ENCODE measurements at regions not wholly inside any gene's neighbourhood (a gene's known extent, or its start where the extent isn't known, plus 50 kb on each side); places are given as distances from the start of the nearest gene placed in this dataset.
"Not testable (repeated sequence)": the region's sequence is repeated elsewhere in the genome, so short reads cannot be mapped to it uniquely, and the experiment has no call there.

DNA sequence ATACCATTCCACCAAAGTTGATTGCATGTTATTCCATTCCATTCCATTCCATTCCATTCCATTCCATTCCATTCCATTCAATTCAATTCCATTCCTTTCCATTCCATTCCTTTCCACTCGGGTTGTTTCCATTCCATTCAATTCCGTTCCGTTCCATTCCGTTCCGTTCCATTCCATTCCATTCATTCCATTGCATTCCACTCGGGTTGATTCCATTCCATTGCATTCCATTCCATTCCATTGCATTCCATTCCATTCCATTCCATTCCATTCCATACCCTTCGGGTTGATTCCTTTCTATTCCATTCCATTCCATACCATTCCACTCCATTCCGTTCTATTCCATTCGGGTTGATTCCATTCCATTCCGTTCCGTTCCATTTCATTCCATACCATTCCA, 166.9 kb downstream of the CWH43 start:
- ATAC-seq (ENCODE audit: poor library complexity); POLR2A ChIA-PET; intact Hi-C loops (cut with DNase I, micrococcal nuclease); H3K4me1 Mint-ChIP-seq (ENCODE audit: low read depth); H3K27me3 Mint-ChIP-seq; H3K27ac ChIP-seq (ENCODE audit: low read depth in 1 of 2, low read length in 2 of 2); H3K27me3 ChIP-seq (ENCODE audit: control insufficient read depth in 1 of 2, insufficient read depth in 2 of 2, low read length in 2 of 2); H3K27ac Mint-ChIP-seq; H3K4me1 ChIP-seq (ENCODE audit: insufficient read depth, low read length); H3K36me3 ChIP-seq (ENCODE audit: insufficient read depth, low read length); H3K4me3 ChIP-seq (ENCODE audit: low read length); CTCF ChIA-PET; DNase-seq; H3K4me3 Mint-ChIP-seq: not testable (repeated sequence)
- Mint-ChIP-seq H3K9me3 (peaks cover 53% of the 10 kb centered on the region), H3K36me3 (ENCODE audit: low read depth) (peaks cover 61% of the 10 kb centered on the region)
- H3K9me3 ChIP-seq (ENCODE audit: control insufficient read depth in 1 of 2, insufficient read depth in 1 of 2, low read length in 2 of 2), result peaks cover 79 to 85% of the 10 kb centered on the region in 2 experiments

GRCh38 chr4:49154308-49155103, 168.4 kb downstream of the CWH43 start:
- DNase-seq (peak in 3 of 14 experiments; percentile 3 to 54 (median 48)), ATAC-seq (ENCODE audit: poor library complexity) (peak; percentile 53)
- H3K27ac ChIP-seq (ENCODE audit: low read depth in 1 of 2, low read length in 2 of 2); intact Hi-C loops (cut with DNase I, micrococcal nuclease); H3K4me3 ChIP-seq (ENCODE audit: low read length); H3K27me3 Mint-ChIP-seq; CTCF ChIA-PET; H3K27ac Mint-ChIP-seq; H3K4me3 Mint-ChIP-seq; H3K4me1 Mint-ChIP-seq (ENCODE audit: low read depth); H3K36me3 ChIP-seq (ENCODE audit: insufficient read depth, low read length); H3K27me3 ChIP-seq (ENCODE audit: control insufficient read depth in 1 of 2, insufficient read depth in 2 of 2, low read length in 2 of 2); H3K4me1 ChIP-seq (ENCODE audit: insufficient read depth, low read length); POLR2A ChIA-PET: not testable (repeated sequence)
- peaks cover 47% of the 10 kb centered on the region for H3K9me3 Mint-ChIP-seq
- H3K36me3 Mint-ChIP-seq (ENCODE audit: low read depth), result peaks cover 53% of the 10 kb centered on the region
- H3K9me3 ChIP-seq (ENCODE audit: control insufficient read depth in 1 of 2, insufficient read depth in 1 of 2, low read length in 2 of 2), result peaks cover 68 to 75% of the 10 kb centered on the region in 2 experiments

- peaks cover 48% of the 10 kb centered on the region for H3K36me3 Mint-ChIP-seq (ENCODE audit: low read depth)
- DNase-seq, POLR2A ChIA-PET: not testable (repeated sequence)
Measured at GRCh38 chr4:49155270-49155669, 169.2 kb downstream of the CWH43 start.

GRCh38 chr4:49156309-49156708, 170.2 kb downstream of the CWH43 start:
- H3K27me3 Mint-ChIP-seq; H3K4me1 ChIP-seq (ENCODE audit: insufficient read depth, low read length); H3K27me3 ChIP-seq (ENCODE audit: control insufficient read depth in 1 of 2, insufficient read depth in 2 of 2, low read length in 2 of 2); H3K4me1 Mint-ChIP-seq (ENCODE audit: low read depth); POLR2A ChIA-PET; H3K27ac Mint-ChIP-seq; DNase-seq; intact Hi-C loops (cut with DNase I, micrococcal nuclease); H3K27ac ChIP-seq (ENCODE audit: low read depth in 1 of 2, low read length in 2 of 2); CTCF ChIA-PET; H3K4me3 Mint-ChIP-seq; H3K36me3 ChIP-seq (ENCODE audit: insufficient read depth, low read length); ATAC-seq (ENCODE audit: poor library complexity); H3K4me3 ChIP-seq (ENCODE audit: low read length): not testable (repeated sequence)
- Mint-ChIP-seq H3K9me3 (peaks cover 35% of the 10 kb centered on the region), H3K36me3 (ENCODE audit: low read depth) (peaks cover 40% of the 10 kb centered on the region)
- H3K9me3 ChIP-seq (ENCODE audit: control insufficient read depth in 1 of 2, insufficient read depth in 1 of 2, low read length in 2 of 2), result peaks cover 53 to 61% of the 10 kb centered on the region in 2 experiments

More at GRCh38 chr4:49155270-49155669, 169.2 kb downstream of the CWH43 start:
- H3K27ac Mint-ChIP-seq; H3K27me3 ChIP-seq (ENCODE audit: control insufficient read depth in 1 of 2, insufficient read depth in 2 of 2, low read length in 2 of 2); H3K4me1 ChIP-seq (ENCODE audit: insufficient read depth, low read length); CTCF ChIA-PET; intact Hi-C loops (cut with DNase I, micrococcal nuclease); H3K36me3 ChIP-seq (ENCODE audit: insufficient read depth, low read length); ATAC-seq (ENCODE audit: poor library complexity); H3K27ac ChIP-seq (ENCODE audit: low read depth in 1 of 2, low read length in 2 of 2); H3K4me3 Mint-ChIP-seq; H3K27me3 Mint-ChIP-seq; H3K4me3 ChIP-seq (ENCODE audit: low read length); H3K4me1 Mint-ChIP-seq (ENCODE audit: low read depth): not testable (repeated sequence)
- H3K9me3 Mint-ChIP-seq, result peaks cover 43% of the 10 kb centered on the region
- H3K9me3 ChIP-seq (ENCODE audit: control insufficient read depth in 1 of 2, insufficient read depth in 1 of 2, low read length in 2 of 2), result peaks cover 61 to 67% of the 10 kb centered on the region in 2 experiments

DNA sequence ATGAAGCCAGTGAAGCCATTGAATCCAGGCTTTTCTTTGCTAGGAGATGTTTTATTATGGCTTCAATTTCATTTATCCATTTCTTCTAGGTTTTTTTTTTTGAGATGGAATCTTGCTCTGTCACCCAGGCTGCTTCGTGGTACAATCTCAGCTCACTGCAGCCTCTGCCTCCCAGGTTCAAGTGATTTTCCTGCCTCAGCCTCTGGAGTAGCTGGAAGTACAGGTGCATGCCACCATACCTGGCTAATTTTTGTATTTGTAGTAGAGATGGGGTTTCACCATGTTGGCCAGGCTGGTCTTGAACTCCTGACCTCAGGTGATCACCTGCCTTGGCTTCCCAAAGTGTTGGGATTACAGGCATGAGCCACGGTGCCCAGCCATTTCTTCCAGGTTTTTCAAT, 171.6 kb downstream of the CWH43 start:
- CTCF ChIA-PET; H3K4me1 Mint-ChIP-seq (ENCODE audit: low read depth); H3K4me3 Mint-ChIP-seq; H3K27ac Mint-ChIP-seq; H3K4me1 ChIP-seq (ENCODE audit: insufficient read depth, low read length); POLR2A ChIA-PET; H3K27me3 ChIP-seq (ENCODE audit: control insufficient read depth in 1 of 2, insufficient read depth in 2 of 2, low read length in 2 of 2); H3K27me3 Mint-ChIP-seq; DNase-seq; H3K4me3 ChIP-seq (ENCODE audit: low read length); H3K36me3 ChIP-seq (ENCODE audit: insufficient read depth, low read length); ATAC-seq (ENCODE audit: poor library complexity); H3K27ac ChIP-seq (ENCODE audit: low read depth in 1 of 2, low read length in 2 of 2); intact Hi-C loops (cut with DNase I, micrococcal nuclease): not testable (repeated sequence)
- H3K9me3 ChIP-seq (ENCODE audit: control insufficient read depth in 1 of 2, insufficient read depth in 1 of 2, low read length in 2 of 2), result peaks cover 45 to 50% of the 10 kb centered on the region in 2 experiments
- Mint-ChIP-seq H3K9me3 (peaks cover 35% of the 10 kb centered on the region), H3K36me3 (ENCODE audit: low read depth) (peaks cover 40% of the 10 kb centered on the region)

DNA sequence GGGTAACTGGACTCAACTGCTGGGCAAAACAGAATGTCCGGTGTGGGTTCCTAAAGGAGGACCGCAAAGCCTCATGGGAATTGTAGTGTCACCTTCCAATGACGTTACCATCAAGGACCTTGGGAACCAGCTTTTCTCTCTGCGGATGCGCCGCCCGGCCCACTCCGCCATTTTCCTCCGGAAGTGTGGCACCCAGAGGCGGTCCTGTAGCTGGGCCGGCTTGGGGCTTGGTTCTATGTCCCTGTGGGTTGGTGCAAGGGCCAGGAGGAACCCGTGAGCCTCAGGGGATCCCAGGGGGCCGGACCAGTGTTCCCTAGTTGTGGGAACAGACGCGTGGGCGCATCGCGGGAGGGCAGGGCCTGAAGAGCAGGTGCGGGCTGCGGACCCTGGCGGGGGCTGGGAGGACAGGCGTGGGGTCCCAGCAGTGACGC, 175.1 kb downstream of the CWH43 start:
- ATAC-seq (ENCODE audit: poor library complexity); H3K36me3 ChIP-seq (ENCODE audit: insufficient read depth, low read length); H3K27me3 Mint-ChIP-seq; POLR2A ChIA-PET; H3K27ac Mint-ChIP-seq; H3K4me1 Mint-ChIP-seq (ENCODE audit: low read depth); H3K27ac ChIP-seq (ENCODE audit: low read depth in 1 of 2, low read length in 2 of 2); H3K4me1 ChIP-seq (ENCODE audit: insufficient read depth, low read length); CTCF ChIA-PET; H3K4me3 ChIP-seq (ENCODE audit: low read length); intact Hi-C loops (cut with DNase I, micrococcal nuclease); H3K4me3 Mint-ChIP-seq; H3K27me3 ChIP-seq (ENCODE audit: control insufficient read depth in 1 of 2, insufficient read depth in 2 of 2, low read length in 2 of 2); DNase-seq: not testable (repeated sequence)
- peaks cover 10 to 15% of the 10 kb centered on the region in 2 experiments for H3K9me3 ChIP-seq (ENCODE audit: control insufficient read depth in 1 of 2, insufficient read depth in 1 of 2, low read length in 2 of 2)
- H3K36me3 Mint-ChIP-seq (ENCODE audit: low read depth), result peaks cover 10% of the 10 kb centered on the region
- H3K9me3 Mint-ChIP-seq, result peaks cover 10% of the 10 kb centered on the region

- H3K27ac ChIP-seq (ENCODE audit: low read depth in 1 of 2, low read length in 2 of 2); H3K36me3 ChIP-seq (ENCODE audit: insufficient read depth, low read length); ATAC-seq (ENCODE audit: poor library complexity); H3K36me3 Mint-ChIP-seq (ENCODE audit: low read depth); DNase-seq; H3K4me3 Mint-ChIP-seq; H3K9me3 Mint-ChIP-seq; H3K27me3 ChIP-seq (ENCODE audit: control insufficient read depth in 1 of 2, insufficient read depth in 2 of 2, low read length in 2 of 2); H3K4me1 Mint-ChIP-seq (ENCODE audit: low read depth); H3K27me3 Mint-ChIP-seq; intact Hi-C loops (cut with DNase I, micrococcal nuclease); H3K4me3 ChIP-seq (ENCODE audit: low read length); H3K9me3 ChIP-seq (ENCODE audit: control insufficient read depth in 1 of 2, insufficient read depth in 1 of 2, low read length in 2 of 2); POLR2A ChIA-PET; H3K4me1 ChIP-seq (ENCODE audit: insufficient read depth, low read length); H3K27ac Mint-ChIP-seq; CTCF ChIA-PET: not testable (repeated sequence)
Measured at GRCh38 chr4:49164916-49165315, 178.8 kb downstream of the CWH43 start.

All from CD4-positive, alpha-beta T cell (primary cell).